SK-N-MC (cell line): ENCODE measurements at regions not wholly inside any gene's neighbourhood (a gene's known extent, or its start where the extent isn't known, plus 50 kb on each side); places are given as distances from the start of the nearest gene placed in this dataset.

ENCODE experiments used
- EZH2 ChIP-seq: fragments of 200-600 bp; sonication (generic); IDR thresholded peaks from one replicate; pipeline ENCODE4 v1.6.1; 2017; ENCODE audit warnings: antibody characterized with exemption
- FOXP2 ChIP-seq: optimal IDR thresholded peaks from 2 replicates; pipeline ENCODE3; 2011; ENCODE audit warnings: mild to moderate bottlenecking, moderate library complexity; ENCODE audit not compliant: insufficient read depth; ENCODE audit errors: extremely low read length, control extremely low read depth
- POLR2AphosphoS5 ChIP-seq: IDR thresholded peaks from 2 replicates; pipeline ENCODE4 v1.6.1; 2012; ENCODE audit warnings: mild to moderate bottlenecking, low read depth, low read length, borderline replicate concordance

- no peak for TF ChIP-seq EZH2
- no peak for TF ChIP-seq POLR2AphosphoS5
- TF ChIP-seq FOXP2, result no peak
Observed at GRCh38 chr5:156258934-156259333, 68.0 kb upstream of the SGCD start.
